DND-41 (cell line): ENCODE measurements at regions not wholly inside any gene's neighbourhood (a gene's known extent, or its start where the extent isn't known, plus 50 kb on each side); places are given as distances from the start of the nearest gene placed in this dataset.

Experiments
- ATAC-seq: fragments of 200-7000 bp; cut with Tn5 transposase; 3 replicates; pipeline ENCODE4 v1.9.1; 2021; ENCODE audit warnings: low read depth; ENCODE audit not compliant: insufficient read depth
- DNase-seq: peaks from one replicate; pipeline ENCODE4 v3.0.0-alpha.2; 2020
- H2AFZ ChIP-seq: 2 replicates; pipeline ENCODE4 v1.6.0; 2012; ENCODE audit warnings: low read depth, low read length
- H3K27ac ChIP-seq: 2 replicates; pipeline ENCODE4 v1.5.1; 2012; ENCODE audit warnings: low read length, inconsistent platforms
- H3K27me3 ChIP-seq: fragments of 200-600 bp; sonication (generic); 2 replicates; pipeline ENCODE4 v1.6.0; 2012; ENCODE audit warnings: low read length, mild to moderate bottlenecking, inconsistent platforms; ENCODE audit not compliant: insufficient read depth, poor library complexity
- H3K36me3 ChIP-seq: 2 replicates; pipeline ENCODE4 v1.5.1; 2012; ENCODE audit warnings: low read length, inconsistent platforms; ENCODE audit not compliant: insufficient read depth
- H3K4me1 ChIP-seq: 2 replicates; pipeline ENCODE4 v1.5.1; 2012; ENCODE audit warnings: mild to moderate bottlenecking, low read length; ENCODE audit not compliant: insufficient read depth
- H3K4me2 ChIP-seq: 2 replicates; pipeline ENCODE4 v1.6.0; 2012; ENCODE audit warnings: mild to moderate bottlenecking, moderate library complexity, low read length, inconsistent platforms; ENCODE audit not compliant: insufficient read depth
- H3K4me3 ChIP-seq, 2 experiments: fragments of 200-600 bp in 1 of 2; shearing (Covaris generic) in 1 of 2; 2 replicates each; pipeline ENCODE4 v1.5.1; 2012 to 2016; ENCODE audit warnings: inconsistent platforms in 2 of 2, low read length in 2 of 2, mild to moderate bottlenecking in 2 of 2, low read depth in 1 of 2, moderate library complexity in 1 of 2
- H3K79me2 ChIP-seq: 2 replicates; pipeline ENCODE4 v1.6.0; 2012; ENCODE audit warnings: low read length, inconsistent platforms; ENCODE audit not compliant: insufficient read depth
- H3K9ac ChIP-seq: 2 replicates; pipeline ENCODE4 v1.6.0; 2012; ENCODE audit warnings: low read depth, mild to moderate bottlenecking, inconsistent platforms, low read length, moderate library complexity
- H3K9me3 ChIP-seq: 2 replicates; pipeline ENCODE4 v1.5.1; 2012; ENCODE audit warnings: low read length, moderate library complexity, mild to moderate bottlenecking, inconsistent platforms; ENCODE audit not compliant: insufficient read depth, severe bottlenecking
- H4K20me1 ChIP-seq: 2 replicates; pipeline ENCODE4 v1.6.0; 2012; ENCODE audit warnings: low read length; ENCODE audit not compliant: insufficient read depth
- EZH2 ChIP-seq: IDR thresholded peaks from 3 replicates; pipeline ENCODE4 v1.6.1; 2012; ENCODE audit warnings: borderline replicate concordance, low read depth, mild to moderate bottlenecking, moderate library complexity, low read length, inconsistent platforms; ENCODE audit not compliant: severe bottlenecking
- TF ChIP-seq, protein P1 (sequence below): IDR thresholded peaks from 2 replicates; pipeline ENCODE4 v1.5.1; 2012; ENCODE audit warnings: borderline replicate concordance, low read length, moderate library complexity, mild to moderate bottlenecking; ENCODE audit not compliant: poor library complexity, severe bottlenecking; ENCODE audit errors: extremely low read depth

DNA sequence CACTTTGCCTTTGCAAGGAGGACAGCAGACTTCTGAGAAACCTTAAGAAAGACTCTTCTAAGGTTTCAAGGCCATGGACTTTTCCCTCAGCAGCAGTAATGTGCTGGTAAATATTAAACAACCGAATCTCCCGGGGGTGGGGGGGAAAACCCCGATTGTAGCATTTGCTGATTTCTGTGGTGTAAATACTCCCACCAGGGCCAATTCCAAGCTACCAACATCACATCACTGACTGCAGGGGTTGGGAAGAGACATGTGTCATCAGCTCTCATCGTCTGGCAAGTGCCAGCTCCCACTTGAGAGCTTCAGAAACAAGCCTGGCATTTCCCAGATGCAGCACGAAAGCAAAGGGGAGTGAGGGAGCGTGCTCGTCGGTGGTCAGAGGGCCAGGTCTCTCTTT is 101.2 kb downstream of the BCOR start:
- Histone ChIP-seq H3K79me2 (no peaks in the 10 kb centered on the region), H3K9ac (no peak overlapping the region), H3K4me3 (no peak overlapping the region), H3K4me2 (no peak overlapping the region), H4K20me1 (no peaks in the 10 kb centered on the region), H3K36me3 (no peaks in the 10 kb centered on the region), H3K27ac (no peak overlapping the region), H3K4me1 (no peaks in the 10 kb centered on the region), H3K27me3 (no peaks in the 10 kb centered on the region), H3K9me3 (no peaks in the 10 kb centered on the region), H2AFZ (no peak overlapping the region)
- no peak for DNase-seq
- TF ChIP-seq, protein P1, sequence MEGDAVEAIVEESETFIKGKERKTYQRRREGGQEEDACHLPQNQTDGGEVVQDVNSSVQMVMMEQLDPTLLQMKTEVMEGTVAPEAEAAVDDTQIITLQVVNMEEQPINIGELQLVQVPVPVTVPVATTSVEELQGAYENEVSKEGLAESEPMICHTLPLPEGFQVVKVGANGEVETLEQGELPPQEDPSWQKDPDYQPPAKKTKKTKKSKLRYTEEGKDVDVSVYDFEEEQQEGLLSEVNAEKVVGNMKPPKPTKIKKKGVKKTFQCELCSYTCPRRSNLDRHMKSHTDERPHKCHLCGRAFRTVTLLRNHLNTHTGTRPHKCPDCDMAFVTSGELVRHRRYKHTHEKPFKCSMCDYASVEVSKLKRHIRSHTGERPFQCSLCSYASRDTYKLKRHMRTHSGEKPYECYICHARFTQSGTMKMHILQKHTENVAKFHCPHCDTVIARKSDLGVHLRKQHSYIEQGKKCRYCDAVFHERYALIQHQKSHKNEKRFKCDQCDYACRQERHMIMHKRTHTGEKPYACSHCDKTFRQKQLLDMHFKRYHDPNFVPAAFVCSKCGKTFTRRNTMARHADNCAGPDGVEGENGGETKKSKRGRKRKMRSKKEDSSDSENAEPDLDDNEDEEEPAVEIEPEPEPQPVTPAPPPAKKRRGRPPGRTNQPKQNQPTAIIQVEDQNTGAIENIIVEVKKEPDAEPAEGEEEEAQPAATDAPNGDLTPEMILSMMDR = no peak
- no peak for TF ChIP-seq EZH2
- ATAC-seq = no peak

- H4K20me1 ChIP-seq = no peaks in the 10 kb centered on the region
- TF ChIP-seq, protein P1 = no peak
- no peak for TF ChIP-seq EZH2
- no peaks in the 10 kb centered on the region for H3K9me3 ChIP-seq
- no peak overlapping the region for H3K27ac ChIP-seq
- H3K36me3 ChIP-seq = no peaks in the 10 kb centered on the region
- H3K27me3 ChIP-seq = no peaks in the 10 kb centered on the region
- no peak overlapping the region for H3K9ac ChIP-seq
- H2AFZ ChIP-seq = no peak overlapping the region
- no peak overlapping the region for H3K4me3 ChIP-seq
- H3K4me2 ChIP-seq = no peak overlapping the region
- no peaks in the 10 kb centered on the region for H3K79me2 ChIP-seq
- DNase-seq (no peak), ATAC-seq (no peak)
- 0 out of 2 replicates have a peak, but pooled peaks cover under 1% of the 10 kb centered on the region for H3K4me1 ChIP-seq
Measured at GRCh38 chrX:39998636-39999406, 98.9 kb downstream of the BCOR start.
